ENCODE measurements at regions not wholly inside any gene's neighbourhood (a gene's known extent, or its start where the extent isn't known, plus 50 kb on each side); places are given as distances from the start of the nearest gene placed in this dataset.

GRCh38 chrX:149992918-149993317 is 54.6 kb upstream of the EOLA2 start:
- no peak for DNase-seq

GRCh38 chrX:149993989-149994388 is 55.7 kb upstream of the EOLA2 start:
- DNase-seq, result no peak

DNA sequence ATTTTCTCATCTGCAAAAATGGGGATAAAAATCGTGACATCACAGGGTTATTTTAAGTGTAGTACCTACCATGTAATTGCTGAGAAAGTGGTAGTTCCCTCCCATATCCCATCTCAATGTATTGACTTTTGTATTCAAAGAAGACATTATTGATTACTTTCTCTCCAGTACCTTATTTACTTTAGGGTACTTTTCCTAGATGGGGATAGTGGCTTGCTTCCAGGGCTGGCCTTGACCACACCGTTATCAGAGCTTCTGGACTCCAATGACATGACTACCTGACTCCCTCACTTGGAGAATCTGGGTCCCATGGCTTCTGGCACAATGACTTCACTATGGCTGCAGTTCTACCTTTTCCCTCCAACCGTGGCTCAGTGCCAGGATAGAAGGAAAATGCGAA is 58.2 kb upstream of the EOLA2 start:
- no peak for DNase-seq

DNA sequence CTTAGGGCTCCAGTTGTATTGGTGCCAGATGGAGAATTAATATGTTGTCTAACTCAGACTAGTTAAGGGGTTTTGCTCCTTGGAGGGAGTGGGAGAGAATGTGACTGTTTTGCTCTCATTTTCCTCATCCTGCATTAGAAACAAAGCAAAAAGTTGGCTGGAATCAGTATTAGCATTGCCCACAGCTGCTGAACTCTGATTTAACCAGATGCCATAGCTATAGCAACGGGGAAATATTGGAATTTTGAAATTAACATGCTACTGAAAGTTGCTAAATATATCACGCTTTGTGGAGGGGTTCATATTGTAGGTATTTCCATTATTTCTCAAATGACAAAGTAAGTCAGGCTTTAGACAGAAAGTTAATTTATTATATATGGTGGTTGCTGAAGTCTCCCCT is 66.7 kb upstream of the EOLA2 start:
- no peak for DNase-seq

DNA sequence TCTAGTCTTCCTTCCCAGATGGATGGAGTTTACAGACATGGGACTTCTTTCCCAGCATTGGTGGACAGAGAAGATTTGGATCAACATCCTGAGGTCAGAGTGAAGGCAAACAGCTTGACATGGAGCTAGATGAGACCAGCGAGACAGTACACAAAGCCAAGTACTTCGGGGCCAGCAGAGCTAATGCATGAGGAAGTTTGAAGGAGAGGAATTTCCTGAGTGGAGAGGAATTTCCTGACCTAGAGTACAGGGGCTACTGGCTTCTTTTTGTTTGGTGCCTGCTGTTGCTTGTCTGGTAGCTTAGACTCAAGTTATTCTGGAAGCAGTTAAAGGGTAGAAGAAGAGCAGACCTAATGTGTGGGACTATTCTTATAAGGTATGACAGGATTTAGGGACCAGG is 69.1 kb upstream of the EOLA2 start:
- no peak for DNase-seq

- DNase-seq, result no peak
Observed at GRCh38 chrX:150012647-150013381, 74.5 kb upstream of the EOLA2 start.

DNA sequence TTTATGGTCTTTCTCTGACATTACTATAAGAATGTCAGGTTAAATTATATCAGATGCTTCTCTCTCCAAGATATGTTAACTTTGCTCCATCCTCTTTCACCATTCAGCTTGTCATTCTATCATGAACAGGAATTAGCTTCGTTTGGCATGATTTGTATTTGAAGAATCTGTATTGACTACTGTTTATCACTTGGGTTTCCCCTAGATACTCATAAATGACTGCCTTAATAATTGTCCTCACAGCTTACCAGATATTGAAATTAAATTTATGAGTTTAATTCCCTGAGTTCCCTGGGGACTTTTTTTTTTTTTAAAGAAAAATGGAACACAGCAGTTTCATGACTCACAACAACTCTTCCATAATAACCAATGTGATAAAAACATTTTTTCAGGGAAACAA is 76.2 kb upstream of the EOLA2 start:
- DNase-seq, result no peak

- no peak for DNase-seq
Observed at GRCh38 chrX:150017868-150018267, 79.6 kb upstream of the EOLA2 start.

DNA sequence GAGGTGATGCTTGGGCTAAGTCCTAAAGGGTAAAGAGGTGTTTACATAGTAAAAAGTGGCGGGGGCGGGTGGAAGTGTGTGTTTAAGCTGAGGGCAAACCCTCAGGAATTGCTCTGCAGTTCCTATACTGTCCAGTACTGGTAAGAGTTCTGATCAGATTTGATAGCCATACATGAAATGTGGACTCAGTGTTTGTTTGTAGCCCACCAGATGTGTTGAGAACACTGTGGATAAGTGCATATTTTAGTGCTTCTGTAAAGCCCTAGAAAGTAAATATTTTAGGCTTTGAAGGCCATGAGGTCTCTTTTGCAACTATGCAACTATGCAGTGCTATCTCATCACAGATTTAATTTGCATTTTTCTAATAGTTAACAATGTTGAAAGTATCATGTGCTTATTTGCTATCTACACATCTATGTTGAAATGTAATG is 80.7 kb upstream of the EOLA2 start:
- no peak for DNase-seq

DNA sequence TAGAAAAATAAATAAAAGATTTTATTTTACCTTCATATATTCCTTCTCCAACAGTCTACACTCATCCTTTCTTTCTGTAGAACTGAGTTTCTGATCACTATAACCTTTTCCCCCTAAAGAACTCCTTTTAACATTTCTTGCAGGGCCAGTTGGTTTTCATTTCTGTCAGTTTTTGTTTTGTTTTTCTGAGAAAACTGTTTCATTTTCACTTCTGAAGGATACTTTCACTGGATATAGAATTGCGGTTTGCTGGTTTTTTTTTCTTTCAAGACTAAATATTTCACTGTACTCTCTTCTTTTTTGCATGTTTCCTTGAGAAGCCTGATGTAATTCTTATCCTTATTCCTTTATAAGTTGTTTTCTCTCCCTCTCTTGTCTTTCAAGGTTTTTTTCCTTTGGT is 90.4 kb upstream of the EOLA2 start:
- no peak for DNase-seq

- DNase-seq, result no peak
Observed at GRCh38 chrX:150032742-150033141, 94.5 kb upstream of the EOLA2 start.

GRCh38 chrX:150034788-150035187 is 96.5 kb upstream of the EOLA2 start:
- DNase-seq, result no peak

DNA sequence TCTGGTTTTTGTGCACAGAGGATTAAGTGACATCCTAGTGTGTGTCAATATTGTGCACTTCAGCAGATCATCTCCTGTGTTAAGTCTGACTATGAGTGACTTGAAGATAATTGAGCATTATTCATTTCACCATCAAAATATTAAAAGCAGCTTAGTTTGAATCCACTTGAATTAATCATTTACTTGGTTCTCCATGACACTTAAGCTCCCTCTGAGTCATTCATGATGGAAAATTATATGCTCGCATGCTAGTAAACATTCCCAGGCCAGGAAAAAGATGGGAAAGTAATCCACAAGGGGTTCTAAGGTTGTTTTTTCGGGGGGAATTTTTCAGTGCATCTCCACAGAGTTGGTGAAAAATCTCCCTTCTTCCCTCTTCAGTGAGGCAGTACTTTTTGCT is 97.2 kb upstream of the EOLA2 start:
- DNase-seq, result no peak

- DNase-seq, result no peak
Observed at GRCh38 chrX:150036181-150036580, 97.9 kb upstream of the EOLA2 start.

GRCh38 chrX:150036641-150037040 is 98.3 kb upstream of the EOLA2 start:
- DNase-seq, result no peak

DNA sequence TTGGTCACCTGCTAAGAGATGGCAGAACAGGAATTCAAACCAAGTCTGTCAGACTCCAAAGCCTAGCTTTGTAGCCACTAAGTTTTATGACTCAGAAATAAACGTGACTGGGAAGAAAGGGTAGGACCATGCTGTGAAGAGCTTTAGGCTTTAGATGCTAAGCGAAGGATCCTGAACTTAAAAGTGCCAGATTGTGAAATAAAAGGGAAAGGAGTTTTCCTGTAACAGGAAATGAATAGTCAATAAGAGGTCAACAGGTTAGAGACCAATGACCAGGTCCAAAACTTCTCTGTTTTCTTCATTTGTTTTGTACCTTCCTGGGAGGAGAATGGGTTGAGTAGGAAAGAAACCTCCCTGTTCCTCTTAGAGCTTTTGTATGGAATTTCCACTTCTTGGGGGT is 98.8 kb upstream of the EOLA2 start:
- no peak for DNase-seq

GRCh38 chrX:150038315-150038714 is 100.0 kb upstream of the EOLA2 start:
- DNase-seq, result no peak

- DNase-seq, result no peak
Observed at GRCh38 chrX:150038986-150039599, 100.8 kb upstream of the EOLA2 start.

GRCh38 chrX:150041208-150041607 is 102.9 kb upstream of the EOLA2 start:
- no peak for DNase-seq

DNA sequence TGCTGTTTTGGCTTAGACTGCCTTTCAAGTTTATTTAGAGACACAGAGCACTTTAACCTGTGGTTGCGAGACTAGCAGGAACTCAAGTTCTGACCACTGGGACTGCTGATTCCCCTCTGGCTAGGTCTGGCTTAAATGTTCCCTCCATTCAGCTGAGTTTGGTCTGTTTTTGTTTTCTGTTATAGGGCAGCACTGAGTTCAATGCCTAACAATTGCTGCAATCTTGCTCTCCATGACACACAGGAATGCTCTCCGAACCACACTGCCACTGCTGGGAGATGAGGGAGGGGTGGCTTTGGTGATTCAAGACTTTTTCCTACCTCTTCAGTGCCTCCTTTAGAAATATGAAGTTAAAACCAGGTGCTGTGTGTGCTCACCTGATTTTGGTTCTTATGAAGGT is 106.3 kb upstream of the EOLA2 start:
- no peak for DNase-seq

DNA sequence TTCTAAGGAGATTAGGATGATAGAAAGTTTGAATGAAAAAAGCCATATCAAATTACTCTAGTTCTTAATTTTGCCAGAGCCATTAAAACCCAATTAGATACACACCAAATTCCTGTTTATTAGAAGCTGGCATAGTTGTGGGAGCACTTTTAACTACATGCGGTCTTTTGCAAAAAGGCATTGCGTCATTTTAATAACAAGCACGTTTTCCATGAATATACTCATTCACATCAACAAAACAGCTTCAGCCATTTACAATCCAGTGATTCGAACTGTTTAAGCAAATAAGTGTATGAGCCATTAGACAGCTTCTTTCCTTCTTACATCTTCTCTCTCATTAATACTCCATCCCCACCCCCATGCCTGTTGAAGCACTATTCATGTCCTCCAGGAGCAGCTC is 109.5 kb upstream of the EOLA2 start:
- no peak for DNase-seq

- DNase-seq, result no peak
Observed at GRCh38 chrX:150049647-150050046, 111.4 kb upstream of the EOLA2 start.

- DNase-seq, result no peak
Observed at GRCh38 chrX:150050387-150050786, 112.1 kb upstream of the EOLA2 start.

- no peak for DNase-seq
Observed at GRCh38 chrX:150051096-150051495, 112.8 kb upstream of the EOLA2 start.

DNA sequence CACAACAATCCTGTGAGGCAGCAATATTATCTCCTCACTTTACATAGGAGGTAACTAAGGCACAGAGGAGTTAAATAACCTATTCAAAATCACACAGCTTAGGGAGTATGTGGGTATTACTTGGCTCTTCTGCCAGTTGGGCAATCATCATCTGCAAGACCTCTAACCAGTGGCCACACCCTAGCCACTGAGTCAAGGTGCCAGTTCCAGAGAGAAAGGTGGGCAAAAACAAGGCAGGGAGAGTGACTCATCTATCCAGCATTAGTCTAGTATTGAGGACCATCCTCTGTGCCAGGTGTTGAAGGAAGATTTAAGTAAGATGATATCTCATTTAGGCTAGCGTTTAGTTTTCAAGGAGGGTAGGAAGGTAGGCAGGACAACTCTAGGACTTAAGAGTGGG is 113.9 kb upstream of the EOLA2 start:
- no peak for DNase-seq

Data from retina (tissue), 1 donor.